ENCODE measurements at regions not wholly inside any gene's neighbourhood (a gene's known extent, or its start where the extent isn't known, plus 50 kb on each side); places are given as distances from the start of the nearest gene placed in this dataset.

- Histone ChIP-seq H3K27ac (no peak overlapping the region), H3K36me3 (no peaks in the 10 kb centered on the region), H3K4me1 (ENCODE audit: control insufficient read depth in 1 of 2, low read depth in 2 of 2) (no peaks in the 10 kb centered on the region), H3K4me3 (no peak overlapping the region), H3K9me3 (no peaks in the 10 kb centered on the region), H3K27me3 (replicated peaks; ENCODE audit: insufficient read depth) (no peaks in the 10 kb centered on the region)
- no peak for DNase-seq (ENCODE audit: low spot score)
- no peak for TF ChIP-seq CTCF (IDR thresholded peaks at IDR 0.05)
- ATAC-seq (ENCODE audit: insufficient number of reproducible peaks, low FRiP score, low read depth) = no peak
These were observed 1512.2 kb downstream of the KCNT2 start for GRCh38 chr1:195096051-195096521.

- no peak for TF ChIP-seq CTCF (IDR thresholded peaks at IDR 0.05)
- ATAC-seq (ENCODE audit: insufficient number of reproducible peaks, low FRiP score, low read depth) = no peak
These were observed 1523.0 kb downstream of the KCNT2 start for GRCh38 chr1:195085196-195085595.

GRCh38 chr1:195082183-195082582 is 1526.1 kb downstream of the KCNT2 start:
- H3K27ac ChIP-seq = no peak overlapping the region
- no peak for ATAC-seq (ENCODE audit: insufficient number of reproducible peaks, low FRiP score, low read depth)
- no peak for TF ChIP-seq CTCF (IDR thresholded peaks at IDR 0.05)

More at GRCh38 chr1:195085196-195085595, 1523.0 kb downstream of the KCNT2 start:
- Histone ChIP-seq H3K9me3 (no peaks in the 10 kb centered on the region), H3K27ac (no peak overlapping the region), H3K4me1 (ENCODE audit: control insufficient read depth in 1 of 2, low read depth in 2 of 2) (no peaks in the 10 kb centered on the region), H3K4me3 (no peak overlapping the region), H3K27me3 (replicated peaks; ENCODE audit: insufficient read depth) (no peaks in the 10 kb centered on the region), H3K36me3 (no peaks in the 10 kb centered on the region)
- no peak for DNase-seq (ENCODE audit: low spot score)

GRCh38 chr1:195076682-195077081 is 1531.6 kb downstream of the KCNT2 start:
- H3K36me3 ChIP-seq = no peaks in the 10 kb centered on the region
- H3K9me3 ChIP-seq = no peaks in the 10 kb centered on the region
- H3K4me3 ChIP-seq = no peak overlapping the region
- DNase-seq (ENCODE audit: low spot score) = no peak
- no peaks in the 10 kb centered on the region for H3K4me1 ChIP-seq (ENCODE audit: control insufficient read depth in 1 of 2, low read depth in 2 of 2)
- ATAC-seq (ENCODE audit: insufficient number of reproducible peaks, low FRiP score, low read depth) = no peak
- TF ChIP-seq CTCF (IDR thresholded peaks at IDR 0.05) = no peak
- no peaks in the 10 kb centered on the region for H3K27me3 ChIP-seq (replicated peaks; ENCODE audit: insufficient read depth)
- H3K27ac ChIP-seq = no peak overlapping the region

More at GRCh38 chr1:195082183-195082582, 1526.1 kb downstream of the KCNT2 start:
- DNase-seq (ENCODE audit: low spot score) = no peak
- Histone ChIP-seq H3K4me1 (ENCODE audit: control insufficient read depth in 1 of 2, low read depth in 2 of 2) (no peaks in the 10 kb centered on the region), H3K27me3 (replicated peaks; ENCODE audit: insufficient read depth) (no peaks in the 10 kb centered on the region), H3K36me3 (no peaks in the 10 kb centered on the region), H3K4me3 (no peak overlapping the region), H3K9me3 (no peaks in the 10 kb centered on the region)

GRCh38 chr1:195075973-195076372 is 1532.3 kb downstream of the KCNT2 start:
- no peak for TF ChIP-seq CTCF (IDR thresholded peaks at IDR 0.05)
- H3K4me3 ChIP-seq = no peak overlapping the region
- H3K27ac ChIP-seq = no peak overlapping the region
- H3K9me3 ChIP-seq = no peaks in the 10 kb centered on the region
- H3K36me3 ChIP-seq = no peaks in the 10 kb centered on the region
- ATAC-seq (ENCODE audit: insufficient number of reproducible peaks, low FRiP score, low read depth) (no peak), DNase-seq (ENCODE audit: low spot score) (no peak)
- H3K4me1 ChIP-seq (ENCODE audit: control insufficient read depth in 1 of 2, low read depth in 2 of 2) = no peaks in the 10 kb centered on the region
- no peaks in the 10 kb centered on the region for H3K27me3 ChIP-seq (replicated peaks; ENCODE audit: insufficient read depth)
